Activated T-cell treated with anti-CD3 and anti-CD28 coated beads, Interleukin-2, amount 50 U/mL, for 72 hours (primary cell): ENCODE measurements at regions not wholly inside any gene's neighbourhood (a gene's known extent, or its start where the extent isn't known, plus 50 kb on each side); places are given as distances from the start of the nearest gene placed in this dataset.

Experiments
- ATAC-seq, 2 donors: fragments of 150-1000 bp; cut with Tn5 transposase; replicated peaks in 1 of 2; 2 replicates each; pipeline ENCODE4 v1.10.0; 2021; ENCODE audit warnings: moderate library complexity in 2 of 2, mild to moderate bottlenecking in 1 of 2
- DNase-seq, 2 donors: peaks; one replicate each; pipeline ENCODE4 v3.0.0; 2021 to 2022; ENCODE audit warnings: mixed read lengths in 1 of 2
- H3K27ac Mint-ChIP-seq: one replicate; pipeline ENCODE4 v1.8.0; 2022; ENCODE audit warnings: mild to moderate bottlenecking, moderate library complexity, mixed read lengths
- H3K27me3 Mint-ChIP-seq: one replicate; pipeline ENCODE4 v1.8.0; 2022; ENCODE audit warnings: low read depth, mixed read lengths
- H3K36me3 Mint-ChIP-seq, 2 donors: one replicate each; pipeline ENCODE4 v1.8.0; 2022; ENCODE audit warnings: mixed read lengths in 2 of 2, mild to moderate bottlenecking in 1 of 2; ENCODE audit not compliant: insufficient read depth in 2 of 2
- H3K4me1 Mint-ChIP-seq: one replicate; pipeline ENCODE4 v1.8.0; 2022; ENCODE audit warnings: low read depth, mixed read lengths
- H3K4me3 Mint-ChIP-seq, 2 donors: one replicate each; pipeline ENCODE4 v1.8.0; 2022; ENCODE audit warnings: mild to moderate bottlenecking in 2 of 2, mixed read lengths in 2 of 2, moderate library complexity in 2 of 2
- H3K9me3 Mint-ChIP-seq, 2 donors: one replicate each; pipeline ENCODE4 v1.8.0; 2022; ENCODE audit warnings: mixed read lengths in 2 of 2

GRCh38 chr3:38980938-38981337 is 70.8 kb downstream of the SCN11A start:
- Mint-ChIP-seq H3K9me3 (no peaks in the 10 kb centered on the region), H3K36me3 (no peaks in the 10 kb centered on the region), H3K4me1 (no peaks in the 10 kb centered on the region), H3K27ac (no peak overlapping the region), H3K4me3 (no peak overlapping the region), H3K27me3 (peaks cover 10% of the 10 kb centered on the region)
- ATAC-seq (no peak), DNase-seq (no peak)

GRCh38 chr3:38978729-38979128 is 73.0 kb downstream of the SCN11A start:
- Mint-ChIP-seq H3K4me3 (no peak overlapping the region), H3K9me3 (no peaks in the 10 kb centered on the region), H3K27ac (no peak overlapping the region), H3K36me3 (no peaks in the 10 kb centered on the region), H3K4me1 (no peaks in the 10 kb centered on the region), H3K27me3 (peaks cover 10% of the 10 kb centered on the region)
- DNase-seq: no peak
- no peak for ATAC-seq

- H3K27ac Mint-ChIP-seq: no peak overlapping the region
- H3K36me3 Mint-ChIP-seq: no peaks in the 10 kb centered on the region
- H3K9me3 Mint-ChIP-seq: no peaks in the 10 kb centered on the region
- H3K27me3 Mint-ChIP-seq: peaks cover 16% of the 10 kb centered on the region
- no peaks in the 10 kb centered on the region for H3K4me1 Mint-ChIP-seq
- ATAC-seq (no peak), DNase-seq (no peak)
- no peak overlapping the region for H3K4me3 Mint-ChIP-seq
Observed at GRCh38 chr3:38970851-38971638, 80.7 kb downstream of the SCN11A start.

GRCh38 chr3:38969317-38970235 is 82.2 kb downstream of the SCN11A start:
- Mint-ChIP-seq H3K36me3 (no peaks in the 10 kb centered on the region), H3K4me1 (no peaks in the 10 kb centered on the region), H3K27me3 (peaks cover 16% of the 10 kb centered on the region), H3K4me3 (no peak overlapping the region), H3K9me3 (no peaks in the 10 kb centered on the region), H3K27ac (no peak overlapping the region)
- ATAC-seq (no peak), DNase-seq (no peak)

GRCh38 chr3:38968891-38969290 is 82.9 kb downstream of the SCN11A start:
- Mint-ChIP-seq H3K36me3 (no peaks in the 10 kb centered on the region), H3K4me3 (no peak overlapping the region), H3K27ac (no peak overlapping the region), H3K9me3 (no peaks in the 10 kb centered on the region), H3K4me1 (no peaks in the 10 kb centered on the region), H3K27me3 (peaks cover 16% of the 10 kb centered on the region)
- no peak for DNase-seq
- ATAC-seq: no peak

- H3K27ac Mint-ChIP-seq: no peak overlapping the region
- H3K4me3 Mint-ChIP-seq: no peak overlapping the region
- ATAC-seq (no peak), DNase-seq (no peak)
- H3K9me3 Mint-ChIP-seq: no peaks in the 10 kb centered on the region
- H3K27me3 Mint-ChIP-seq: peaks cover 16% of the 10 kb centered on the region
- H3K4me1 Mint-ChIP-seq: no peaks in the 10 kb centered on the region
- no peaks in the 10 kb centered on the region for H3K36me3 Mint-ChIP-seq
Observed at GRCh38 chr3:38968403-38968802, 83.3 kb downstream of the SCN11A start.

GRCh38 chr3:38967693-38967989 is 84.1 kb downstream of the SCN11A start:
- Mint-ChIP-seq H3K27ac (no peak overlapping the region), H3K9me3 (no peaks in the 10 kb centered on the region), H3K4me1 (no peaks in the 10 kb centered on the region), H3K4me3 (no peak overlapping the region), H3K36me3 (no peaks in the 10 kb centered on the region), H3K27me3 (peaks cover 16% of the 10 kb centered on the region)
- no peak for ATAC-seq
- DNase-seq: no peak

GRCh38 chr3:38966811-38967692 is 84.7 kb downstream of the SCN11A start:
- H3K36me3 Mint-ChIP-seq: no peaks in the 10 kb centered on the region
- no peak overlapping the region for H3K27ac Mint-ChIP-seq
- H3K27me3 Mint-ChIP-seq: peaks cover 16% of the 10 kb centered on the region
- H3K9me3 Mint-ChIP-seq: no peaks in the 10 kb centered on the region
- H3K4me1 Mint-ChIP-seq: no peaks in the 10 kb centered on the region
- ATAC-seq (no peak), DNase-seq (no peak)
- no peak overlapping the region for H3K4me3 Mint-ChIP-seq

- H3K4me1 Mint-ChIP-seq: peaks cover 4% of the 10 kb centered on the region
- no peak overlapping the region for H3K4me3 Mint-ChIP-seq
- no peaks in the 10 kb centered on the region for H3K9me3 Mint-ChIP-seq
- no peak overlapping the region for H3K27ac Mint-ChIP-seq
- no peak for ATAC-seq
- H3K27me3 Mint-ChIP-seq: peaks cover 5% of the 10 kb centered on the region
- no peak for DNase-seq
- no peaks in the 10 kb centered on the region for H3K36me3 Mint-ChIP-seq
Observed at GRCh38 chr3:38964646-38965045, 87.1 kb downstream of the SCN11A start.

GRCh38 chr3:38964204-38964603 is 87.5 kb downstream of the SCN11A start:
- no peak for ATAC-seq
- Mint-ChIP-seq H3K27ac (no peak overlapping the region), H3K4me3 (no peak overlapping the region), H3K36me3 (no peaks in the 10 kb centered on the region), H3K9me3 (no peaks in the 10 kb centered on the region), H3K4me1 (peaks cover 4% of the 10 kb centered on the region), H3K27me3 (peaks cover 5% of the 10 kb centered on the region)
- no peak for DNase-seq

- ATAC-seq (peak in 1 of 2 donors; percentile 57), DNase-seq (peak; percentile 7 to 11)
- H3K27me3 Mint-ChIP-seq: no peaks in the 10 kb centered on the region
- no peaks in the 10 kb centered on the region for H3K9me3 Mint-ChIP-seq
- no peak overlapping the region for H3K27ac Mint-ChIP-seq
- peaks cover 4% of the 10 kb centered on the region for H3K4me1 Mint-ChIP-seq
- no peaks in the 10 kb centered on the region for H3K36me3 Mint-ChIP-seq
- no peak overlapping the region for H3K4me3 Mint-ChIP-seq
Observed at GRCh38 chr3:38960953-38961622, 90.7 kb downstream of the SCN11A start.

GRCh38 chr3:38960042-38960622 is 91.6 kb downstream of the SCN11A start:
- H3K4me1 Mint-ChIP-seq: peaks cover 4% of the 10 kb centered on the region

More at GRCh38 chr3:38960042-38960622, 91.6 kb downstream of the SCN11A start:
- Mint-ChIP-seq H3K27me3 (no peaks in the 10 kb centered on the region), H3K4me3 (no peak overlapping the region), H3K36me3 (no peaks in the 10 kb centered on the region), H3K9me3 (no peaks in the 10 kb centered on the region), H3K27ac (no peak overlapping the region)
- no peak for ATAC-seq
- no peak for DNase-seq
